Tibial artery (tissue), 4 donors: ENCODE measurements at regions not wholly inside any gene's neighbourhood (a gene's known extent, or its start where the extent isn't known, plus 50 kb on each side); places are given as distances from the start of the nearest gene placed in this dataset.
"Not testable (repeated sequence)": the region's sequence is repeated elsewhere in the genome, so short reads cannot be mapped to it uniquely, and the experiment has no call there.

ENCODE experiments used
- DNase-seq, 2 donors: peaks; one replicate each; pipeline ENCODE4 v3.0.0-alpha.2; 2019
- H3K27ac ChIP-seq, 2 donors: fragments of 200-600 bp; sonication (generic) in 1 of 2; 1 replicate in 1 of 2; 2 replicates in 1 of 2; pipeline ENCODE4 v1.5.1; 2018 to 2019; ENCODE audit warnings: mild to moderate bottlenecking in 1 of 2
- H3K27me3 ChIP-seq, 2 donors: fragments of 200-600 bp; sonication (generic) in 1 of 2; one replicate each; pipeline versions ENCODE4 v1.5.1 to v1.6.0; 2016 to 2019
- H3K36me3 ChIP-seq, 3 donors: fragments of 200-600 bp; sonication (generic) in 2 of 3; one replicate each; pipeline ENCODE4 v1.5.1; 2016 to 2019; ENCODE audit warnings: mild to moderate bottlenecking in 2 of 3
- H3K4me1 ChIP-seq, 4 donors: fragments of 200-600 bp; sonication (generic) in 2 of 4; 1 replicate in 3 of 4; 2 replicates in 1 of 4; pipeline ENCODE4 v1.5.1; 2016 to 2019
- H3K4me3 ChIP-seq, 2 donors: fragments of 200-600 bp; sonication (generic) in 1 of 2; 1 replicate in 1 of 2; 2 replicates in 1 of 2; pipeline ENCODE4 v1.5.1; 2018 to 2019; ENCODE audit warnings: mild to moderate bottlenecking in 2 of 2
- H3K9me3 ChIP-seq, 3 donors: fragments of 200-600 bp; sonication (generic) in 1 of 3; one replicate each; pipeline ENCODE4 v1.5.1; 2016 to 2019
- CTCF ChIP-seq, 2 experiments: fragments of 200-600 bp in 1 of 2; fragments of 450-650 bp in 1 of 2; IDR thresholded peaks; one replicate each; pipeline ENCODE4 v1.5.1; 2017 to 2019; ENCODE audit warnings: antibody characterized with exemption in 2 of 2, mild to moderate bottlenecking in 1 of 2, moderate library complexity in 1 of 2
- intact Hi-C: fragments of 100-400 bp; cut with DNase I; formaldehyde crosslinking; loops from one replicate; pipeline ENCODE4 v1.15.0; 2023; ENCODE audit warnings: low total_unique reads

GRCh38 chr9:75811692-75812091 is 78.8 kb upstream of the PCSK5 start:
- H3K27ac ChIP-seq = no peak overlapping the region
- no peaks in the 10 kb centered on the region for H3K36me3 ChIP-seq
- intact Hi-C loops = no loop called here
- no peak overlapping the region for H3K4me3 ChIP-seq
- H3K4me1 ChIP-seq = peaks cover 0 to 20% (median 3%) of the 10 kb centered on the region in 4 donors
- TF ChIP-seq CTCF (IDR thresholded peaks at IDR 0.05) = no peak
- H3K27me3 ChIP-seq = no peaks in the 10 kb centered on the region
- no peak for DNase-seq
- peaks cover 0 to 40% (median 0%) of the 10 kb centered on the region in 3 donors for H3K9me3 ChIP-seq

GRCh38 chr9:75812141-75812540 is 78.3 kb upstream of the PCSK5 start:
- peaks cover 0 to 40% (median 0%) of the 10 kb centered on the region in 3 donors for H3K9me3 ChIP-seq
- no peak overlapping the region for H3K27ac ChIP-seq
- H3K36me3 ChIP-seq = no peaks in the 10 kb centered on the region
- no peak overlapping the region for H3K4me3 ChIP-seq
- intact Hi-C loops = no loop called here
- no peak for DNase-seq
- TF ChIP-seq CTCF (IDR thresholded peaks at IDR 0.05) = no peak
- no peaks in the 10 kb centered on the region for H3K27me3 ChIP-seq
- H3K4me1 ChIP-seq = peaks cover 0 to 20% (median 3%) of the 10 kb centered on the region in 4 donors

- intact Hi-C loops = no loop called here
- H3K27me3 ChIP-seq = no peaks in the 10 kb centered on the region
- TF ChIP-seq CTCF (IDR thresholded peaks at IDR 0.05) = no peak
- H3K36me3 ChIP-seq = no peaks in the 10 kb centered on the region
- no peak for DNase-seq
- no peak overlapping the region for H3K27ac ChIP-seq
- peaks cover 0 to 11% (median 3%) of the 10 kb centered on the region in 4 donors for H3K4me1 ChIP-seq
- peaks cover 0 to 40% (median 0%) of the 10 kb centered on the region in 3 donors for H3K9me3 ChIP-seq
- no peak overlapping the region for H3K4me3 ChIP-seq
These were observed 75.8 kb upstream of the PCSK5 start for GRCh38 chr9:75814667-75815066.

- H3K9me3 ChIP-seq, intact Hi-C loops, H3K27me3 ChIP-seq, H3K36me3 ChIP-seq, H3K4me3 ChIP-seq, H3K27ac ChIP-seq, DNase-seq: not testable (repeated sequence)
- H3K4me1 ChIP-seq = peaks cover 0 to 39% (median 28%) of the 10 kb centered on the region in 4 donors
These were observed 69.9 kb upstream of the PCSK5 start for GRCh38 chr9:75820471-75821115.

- no peak for DNase-seq
- Histone ChIP-seq H3K4me1 (peaks cover 0 to 55% (median 33%) of the 10 kb centered on the region in 4 donors), H3K36me3 (no peaks in the 10 kb centered on the region), H3K4me3 (no peak overlapping the region), H3K27ac (peak overlapping the region; percentile 63 to 66), H3K27me3 (no peaks in the 10 kb centered on the region), H3K9me3 (no peaks in the 10 kb centered on the region)
- intact Hi-C loops = no loop called here
- TF ChIP-seq CTCF (IDR thresholded peaks at IDR 0.05) = no peak
These were observed 67.3 kb upstream of the PCSK5 start for GRCh38 chr9:75823151-75823550.

GRCh38 chr9:75824816-75825568 is 65.5 kb upstream of the PCSK5 start:
- Histone ChIP-seq H3K9me3 (no peaks in the 10 kb centered on the region), H3K27ac (peak overlapping the region; percentile 63 to 67), H3K27me3 (no peaks in the 10 kb centered on the region), H3K36me3 (no peaks in the 10 kb centered on the region), H3K4me3 (no peak overlapping the region), H3K4me1 (peaks cover 0 to 55% (median 33%) of the 10 kb centered on the region in 4 donors)
- no peak for TF ChIP-seq CTCF (IDR thresholded peaks at IDR 0.05)
- DNase-seq = no peak
- intact Hi-C loops = no loop called here
